ENCODE measurements at regions not wholly inside any gene's neighbourhood (a gene's known extent, or its start where the extent isn't known, plus 50 kb on each side); places are given as distances from the start of the nearest gene placed in this dataset.

GRCh38 chr16:73301984-73302383 lies 254.1 kb upstream of the ZFHX3 start:
- TF ChIP-seq POLR2A (IDR thresholded peaks at IDR 0.05; ENCODE audit: low read depth, low read length) (no peak), TAF1 (IDR thresholded peaks at IDR 0.05; ENCODE audit: borderline replicate concordance, low read depth, low read length) (no peak), POLR2AphosphoS5 (IDR thresholded peaks at IDR 0.05; ENCODE audit: low read depth, low read length) (no peak)
